GM12878 (cell line): ENCODE measurements at regions not wholly inside any gene's neighbourhood (a gene's known extent, or its start where the extent isn't known, plus 50 kb on each side); places are given as distances from the start of the nearest gene placed in this dataset.
A peak's percentile ranks its signal among the peaks of the same experiment; 100 is the strongest.

Source experiments
- JUNB ChIP-seq: IDR thresholded peaks from 2 replicates; pipeline ENCODE4 v1.6.1; 2016; ENCODE audit warnings: antibody characterized with exemption, mild to moderate bottlenecking
- RCOR1 ChIP-seq: conservative IDR thresholded peaks from 2 replicates; pipeline ENCODE4 v1.6.1; 2012; ENCODE audit warnings: low read depth, low read length, improper control_type of control experiment
- SMAD1 ChIP-seq: fragments of 450-650 bp; IDR thresholded peaks from 2 replicates; pipeline ENCODE4 v1.6.1; 2018; ENCODE audit warnings: mild to moderate bottlenecking, low read depth; ENCODE audit not compliant: partially characterized antibody
- SREBF1 ChIP-seq: IDR thresholded peaks from 2 replicates; pipeline ENCODE4 v1.6.1; 2012; ENCODE audit warnings: mild to moderate bottlenecking, low read length
- SRF ChIP-seq, 2 experiments: IDR thresholded peaks; 2 replicates each; pipeline ENCODE4 v1.6.1; 2011; ENCODE audit warnings: low read depth in 2 of 2, low read length in 2 of 2, mild to moderate bottlenecking in 1 of 2, moderate library complexity in 1 of 2
- SUZ12 ChIP-seq: fragments of 200-600 bp; sonication (generic); IDR thresholded peaks from one replicate; pipeline ENCODE4 v1.6.1; 2018; ENCODE audit warnings: antibody characterized with exemption, mild to moderate bottlenecking; ENCODE audit not compliant: unreplicated experiment
- ZNF24 ChIP-seq: fragments of 450-650 bp; IDR thresholded peaks from 2 replicates; pipeline ENCODE4 v1.6.1; 2017; ENCODE audit warnings: antibody characterized with exemption, mild to moderate bottlenecking
- ZNF384 ChIP-seq: IDR thresholded peaks from 2 replicates; pipeline ENCODE4 v1.6.1; 2012; ENCODE audit warnings: low read depth, mild to moderate bottlenecking, low read length, improper control_type of control experiment, borderline replicate concordance
- TF ChIP-seq, protein P1 (sequence below): IDR thresholded peaks from 2 replicates; pipeline ENCODE4 v1.6.1; 2012; ENCODE audit warnings: improper control_type of control experiment, low read depth, low read length; ENCODE audit not compliant: insufficient replicate concordance
- TF ChIP-seq, protein P2 (sequence below): fragments of 450-650 bp; formaldehyde crosslinking; IDR thresholded peaks from 2 replicates; pipeline ENCODE4 v1.4.0; 2020; ENCODE audit warnings: mild to moderate bottlenecking, moderate library complexity
- TF ChIP-seq, protein P3 (sequence below): fragments of 450-650 bp; IDR thresholded peaks from 2 replicates; pipeline ENCODE4 v1.6.1; 2017; ENCODE audit warnings: mild to moderate bottlenecking
- TF ChIP-seq, protein P4 (sequence below): fragments of 450-650 bp; IDR thresholded peaks from 2 replicates; pipeline ENCODE4 v1.6.1; 2016; ENCODE audit warnings: mild to moderate bottlenecking
- TF ChIP-seq, protein P5 (sequence below): fragments of 450-650 bp; IDR thresholded peaks from 2 replicates; pipeline ENCODE4 v1.6.1; 2014; ENCODE audit warnings: mild to moderate bottlenecking
- TF ChIP-seq, protein P6 (sequence below): IDR thresholded peaks from 2 replicates; pipeline ENCODE4 v1.6.1; 2012; ENCODE audit warnings: low read length, inconsistent platforms

DNA sequence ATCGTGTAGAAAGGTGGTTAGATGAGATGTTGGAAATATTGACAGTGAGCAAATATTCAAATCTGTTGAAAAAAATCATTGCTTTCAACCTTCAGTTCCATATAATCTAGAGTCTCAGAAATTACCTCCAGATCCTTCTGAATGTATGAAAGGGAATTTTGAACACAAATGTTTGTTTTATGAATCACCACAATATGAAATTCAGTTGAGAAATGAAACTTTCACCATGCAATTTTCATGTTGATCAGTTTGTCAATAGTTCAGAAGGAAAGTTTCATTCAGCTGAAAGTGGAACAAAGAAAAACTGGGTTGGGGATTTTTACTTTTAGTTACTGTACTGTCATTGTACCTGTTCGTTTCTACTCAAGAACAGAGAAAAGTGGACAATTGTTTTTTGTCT, 953.6 kb downstream of the SLC6A15 start (continued):
- TF ChIP-seq, protein P1, sequence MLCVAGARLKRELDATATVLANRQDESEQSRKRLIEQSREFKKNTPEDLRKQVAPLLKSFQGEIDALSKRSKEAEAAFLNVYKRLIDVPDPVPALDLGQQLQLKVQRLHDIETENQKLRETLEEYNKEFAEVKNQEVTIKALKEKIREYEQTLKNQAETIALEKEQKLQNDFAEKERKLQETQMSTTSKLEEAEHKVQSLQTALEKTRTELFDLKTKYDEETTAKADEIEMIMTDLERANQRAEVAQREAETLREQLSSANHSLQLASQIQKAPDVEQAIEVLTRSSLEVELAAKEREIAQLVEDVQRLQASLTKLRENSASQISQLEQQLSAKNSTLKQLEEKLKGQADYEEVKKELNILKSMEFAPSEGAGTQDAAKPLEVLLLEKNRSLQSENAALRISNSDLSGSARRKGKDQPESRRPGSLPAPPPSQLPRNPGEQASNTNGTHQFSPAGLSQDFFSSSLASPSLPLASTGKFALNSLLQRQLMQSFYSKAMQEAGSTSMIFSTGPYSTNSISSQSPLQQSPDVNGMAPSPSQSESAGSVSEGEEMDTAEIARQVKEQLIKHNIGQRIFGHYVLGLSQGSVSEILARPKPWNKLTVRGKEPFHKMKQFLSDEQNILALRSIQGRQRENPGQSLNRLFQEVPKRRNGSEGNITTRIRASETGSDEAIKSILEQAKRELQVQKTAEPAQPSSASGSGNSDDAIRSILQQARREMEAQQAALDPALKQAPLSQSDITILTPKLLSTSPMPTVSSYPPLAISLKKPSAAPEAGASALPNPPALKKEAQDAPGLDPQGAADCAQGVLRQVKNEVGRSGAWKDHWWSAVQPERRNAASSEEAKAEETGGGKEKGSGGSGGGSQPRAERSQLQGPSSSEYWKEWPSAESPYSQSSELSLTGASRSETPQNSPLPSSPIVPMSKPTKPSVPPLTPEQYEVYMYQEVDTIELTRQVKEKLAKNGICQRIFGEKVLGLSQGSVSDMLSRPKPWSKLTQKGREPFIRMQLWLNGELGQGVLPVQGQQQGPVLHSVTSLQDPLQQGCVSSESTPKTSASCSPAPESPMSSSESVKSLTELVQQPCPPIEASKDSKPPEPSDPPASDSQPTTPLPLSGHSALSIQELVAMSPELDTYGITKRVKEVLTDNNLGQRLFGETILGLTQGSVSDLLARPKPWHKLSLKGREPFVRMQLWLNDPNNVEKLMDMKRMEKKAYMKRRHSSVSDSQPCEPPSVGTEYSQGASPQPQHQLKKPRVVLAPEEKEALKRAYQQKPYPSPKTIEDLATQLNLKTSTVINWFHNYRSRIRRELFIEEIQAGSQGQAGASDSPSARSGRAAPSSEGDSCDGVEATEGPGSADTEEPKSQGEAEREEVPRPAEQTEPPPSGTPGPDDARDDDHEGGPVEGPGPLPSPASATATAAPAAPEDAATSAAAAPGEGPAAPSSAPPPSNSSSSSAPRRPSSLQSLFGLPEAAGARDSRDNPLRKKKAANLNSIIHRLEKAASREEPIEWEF = peak; percentile 34
- TF ChIP-seq JUNB (no peak), ZNF24 (peak; percentile 56; the same call in 1 of the 2 replicates), SREBF1 (no peak), RCOR1 (no peak), SUZ12 (no peak), ZNF384 (no peak), SRF (IDR thresholded peaks at IDR 0.05; ENCODE audit: low read depth in 2 of 2, low read length in 2 of 2) (no peak), SMAD1 (no peak)
- TF ChIP-seq, protein P2, sequence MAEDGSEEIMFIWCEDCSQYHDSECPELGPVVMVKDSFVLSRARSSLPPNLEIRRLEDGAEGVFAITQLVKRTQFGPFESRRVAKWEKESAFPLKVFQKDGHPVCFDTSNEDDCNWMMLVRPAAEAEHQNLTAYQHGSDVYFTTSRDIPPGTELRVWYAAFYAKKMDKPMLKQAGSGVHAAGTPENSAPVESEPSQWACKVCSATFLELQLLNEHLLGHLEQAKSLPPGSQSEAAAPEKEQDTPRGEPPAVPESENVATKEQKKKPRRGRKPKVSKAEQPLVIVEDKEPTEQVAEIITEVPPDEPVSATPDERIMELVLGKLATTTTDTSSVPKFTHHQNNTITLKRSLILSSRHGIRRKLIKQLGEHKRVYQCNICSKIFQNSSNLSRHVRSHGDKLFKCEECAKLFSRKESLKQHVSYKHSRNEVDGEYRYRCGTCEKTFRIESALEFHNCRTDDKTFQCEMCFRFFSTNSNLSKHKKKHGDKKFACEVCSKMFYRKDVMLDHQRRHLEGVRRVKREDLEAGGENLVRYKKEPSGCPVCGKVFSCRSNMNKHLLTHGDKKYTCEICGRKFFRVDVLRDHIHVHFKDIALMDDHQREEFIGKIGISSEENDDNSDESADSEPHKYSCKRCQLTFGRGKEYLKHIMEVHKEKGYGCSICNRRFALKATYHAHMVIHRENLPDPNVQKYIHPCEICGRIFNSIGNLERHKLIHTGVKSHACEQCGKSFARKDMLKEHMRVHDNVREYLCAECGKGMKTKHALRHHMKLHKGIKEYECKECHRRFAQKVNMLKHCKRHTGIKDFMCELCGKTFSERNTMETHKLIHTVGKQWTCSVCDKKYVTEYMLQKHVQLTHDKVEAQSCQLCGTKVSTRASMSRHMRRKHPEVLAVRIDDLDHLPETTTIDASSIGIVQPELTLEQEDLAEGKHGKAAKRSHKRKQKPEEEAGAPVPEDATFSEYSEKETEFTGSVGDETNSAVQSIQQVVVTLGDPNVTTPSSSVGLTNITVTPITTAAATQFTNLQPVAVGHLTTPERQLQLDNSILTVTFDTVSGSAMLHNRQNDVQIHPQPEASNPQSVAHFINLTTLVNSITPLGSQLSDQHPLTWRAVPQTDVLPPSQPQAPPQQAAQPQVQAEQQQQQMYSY (CRISPR knock-in tag) = no peak
- TF ChIP-seq, protein P3, sequence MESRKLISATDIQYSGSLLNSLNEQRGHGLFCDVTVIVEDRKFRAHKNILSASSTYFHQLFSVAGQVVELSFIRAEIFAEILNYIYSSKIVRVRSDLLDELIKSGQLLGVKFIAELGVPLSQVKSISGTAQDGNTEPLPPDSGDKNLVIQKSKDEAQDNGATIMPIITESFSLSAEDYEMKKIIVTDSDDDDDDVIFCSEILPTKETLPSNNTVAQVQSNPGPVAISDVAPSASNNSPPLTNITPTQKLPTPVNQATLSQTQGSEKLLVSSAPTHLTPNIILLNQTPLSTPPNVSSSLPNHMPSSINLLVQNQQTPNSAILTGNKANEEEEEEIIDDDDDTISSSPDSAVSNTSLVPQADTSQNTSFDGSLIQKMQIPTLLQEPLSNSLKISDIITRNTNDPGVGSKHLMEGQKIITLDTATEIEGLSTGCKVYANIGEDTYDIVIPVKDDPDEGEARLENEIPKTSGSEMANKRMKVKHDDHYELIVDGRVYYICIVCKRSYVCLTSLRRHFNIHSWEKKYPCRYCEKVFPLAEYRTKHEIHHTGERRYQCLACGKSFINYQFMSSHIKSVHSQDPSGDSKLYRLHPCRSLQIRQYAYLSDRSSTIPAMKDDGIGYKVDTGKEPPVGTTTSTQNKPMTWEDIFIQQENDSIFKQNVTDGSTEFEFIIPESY = no peak
- TF ChIP-seq, protein P4, sequence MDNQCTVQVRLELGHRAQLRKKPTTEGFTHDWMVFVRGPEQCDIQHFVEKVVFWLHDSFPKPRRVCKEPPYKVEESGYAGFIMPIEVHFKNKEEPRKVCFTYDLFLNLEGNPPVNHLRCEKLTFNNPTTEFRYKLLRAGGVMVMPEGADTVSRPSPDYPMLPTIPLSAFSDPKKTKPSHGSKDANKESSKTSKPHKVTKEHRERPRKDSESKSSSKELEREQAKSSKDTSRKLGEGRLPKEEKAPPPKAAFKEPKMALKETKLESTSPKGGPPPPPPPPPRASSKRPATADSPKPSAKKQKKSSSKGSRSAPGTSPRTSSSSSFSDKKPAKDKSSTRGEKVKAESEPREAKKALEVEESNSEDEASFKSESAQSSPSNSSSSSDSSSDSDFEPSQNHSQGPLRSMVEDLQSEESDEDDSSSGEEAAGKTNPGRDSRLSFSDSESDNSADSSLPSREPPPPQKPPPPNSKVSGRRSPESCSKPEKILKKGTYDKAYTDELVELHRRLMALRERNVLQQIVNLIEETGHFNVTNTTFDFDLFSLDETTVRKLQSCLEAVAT = no peak
- TF ChIP-seq, protein P5, sequence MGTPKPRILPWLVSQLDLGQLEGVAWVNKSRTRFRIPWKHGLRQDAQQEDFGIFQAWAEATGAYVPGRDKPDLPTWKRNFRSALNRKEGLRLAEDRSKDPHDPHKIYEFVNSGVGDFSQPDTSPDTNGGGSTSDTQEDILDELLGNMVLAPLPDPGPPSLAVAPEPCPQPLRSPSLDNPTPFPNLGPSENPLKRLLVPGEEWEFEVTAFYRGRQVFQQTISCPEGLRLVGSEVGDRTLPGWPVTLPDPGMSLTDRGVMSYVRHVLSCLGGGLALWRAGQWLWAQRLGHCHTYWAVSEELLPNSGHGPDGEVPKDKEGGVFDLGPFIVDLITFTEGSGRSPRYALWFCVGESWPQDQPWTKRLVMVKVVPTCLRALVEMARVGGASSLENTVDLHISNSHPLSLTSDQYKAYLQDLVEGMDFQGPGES = no peak
- TF ChIP-seq, protein P6, sequence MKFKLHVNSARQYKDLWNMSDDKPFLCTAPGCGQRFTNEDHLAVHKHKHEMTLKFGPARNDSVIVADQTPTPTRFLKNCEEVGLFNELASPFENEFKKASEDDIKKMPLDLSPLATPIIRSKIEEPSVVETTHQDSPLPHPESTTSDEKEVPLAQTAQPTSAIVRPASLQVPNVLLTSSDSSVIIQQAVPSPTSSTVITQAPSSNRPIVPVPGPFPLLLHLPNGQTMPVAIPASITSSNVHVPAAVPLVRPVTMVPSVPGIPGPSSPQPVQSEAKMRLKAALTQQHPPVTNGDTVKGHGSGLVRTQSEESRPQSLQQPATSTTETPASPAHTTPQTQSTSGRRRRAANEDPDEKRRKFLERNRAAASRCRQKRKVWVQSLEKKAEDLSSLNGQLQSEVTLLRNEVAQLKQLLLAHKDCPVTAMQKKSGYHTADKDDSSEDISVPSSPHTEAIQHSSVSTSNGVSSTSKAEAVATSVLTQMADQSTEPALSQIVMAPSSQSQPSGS = no peak
